Activated T-cell treated with anti-CD3 and anti-CD28 coated beads, Interleukin-2, amount 50 U/mL, for 24 hours (primary cell): ENCODE measurements at regions not wholly inside any gene's neighbourhood (a gene's known extent, or its start where the extent isn't known, plus 50 kb on each side); places are given as distances from the start of the nearest gene placed in this dataset.

Source experiments
- DNase-seq: peaks from one replicate; pipeline ENCODE4 v3.0.0-alpha.2; 2020
- H3K27ac Mint-ChIP-seq: 2 replicates; pipeline ENCODE4 v1.8.0; 2020; ENCODE audit warnings: mild to moderate bottlenecking, mixed read lengths
- H3K27me3 Mint-ChIP-seq: 2 replicates; pipeline ENCODE4 v1.8.0; 2020; ENCODE audit warnings: mixed read lengths
- H3K36me3 Mint-ChIP-seq: 2 replicates; pipeline ENCODE4 v1.8.0; 2020; ENCODE audit warnings: low read depth, mixed read lengths
- H3K4me1 Mint-ChIP-seq: 2 replicates; pipeline ENCODE4 v1.8.0; 2020; ENCODE audit warnings: low read depth, mixed read lengths
- H3K4me3 Mint-ChIP-seq: 2 replicates; pipeline ENCODE4 v1.8.0; 2020; ENCODE audit warnings: mild to moderate bottlenecking, moderate library complexity, mixed read lengths
- H3K9me3 Mint-ChIP-seq: 2 replicates; pipeline ENCODE4 v1.8.0; 2020; ENCODE audit warnings: mixed read lengths

- Mint-ChIP-seq H3K36me3 (no peaks in the 10 kb centered on the region), H3K27me3 (no peaks in the 10 kb centered on the region), H3K9me3 (no peaks in the 10 kb centered on the region), H3K4me1 (no peaks in the 10 kb centered on the region), H3K27ac (no peak overlapping the region), H3K4me3 (no peak overlapping the region)
- no peak for DNase-seq
Observed at GRCh38 chr9:115649991-115650472, 503.6 kb upstream of the PAPPA start.

- DNase-seq = no peak
- Mint-ChIP-seq H3K9me3 (no peaks in the 10 kb centered on the region), H3K27me3 (no peaks in the 10 kb centered on the region), H3K4me3 (no peak overlapping the region), H3K27ac (no peak overlapping the region), H3K36me3 (no peaks in the 10 kb centered on the region), H3K4me1 (no peaks in the 10 kb centered on the region)
Observed at GRCh38 chr9:115650768-115651167, 502.8 kb upstream of the PAPPA start.

- no peak for DNase-seq
- no peaks in the 10 kb centered on the region for H3K27me3 Mint-ChIP-seq
- no peak overlapping the region for H3K27ac Mint-ChIP-seq
- H3K9me3 Mint-ChIP-seq = no peaks in the 10 kb centered on the region
- H3K36me3 Mint-ChIP-seq = no peaks in the 10 kb centered on the region
- no peaks in the 10 kb centered on the region for H3K4me1 Mint-ChIP-seq
- H3K4me3 Mint-ChIP-seq = no peak overlapping the region
Observed at GRCh38 chr9:115651461-115651860, 502.1 kb upstream of the PAPPA start.

- Mint-ChIP-seq H3K4me3 (no peak overlapping the region), H3K4me1 (no peaks in the 10 kb centered on the region), H3K27ac (no peak overlapping the region), H3K27me3 (no peaks in the 10 kb centered on the region), H3K9me3 (no peaks in the 10 kb centered on the region), H3K36me3 (no peaks in the 10 kb centered on the region)
- DNase-seq = no peak
Observed at GRCh38 chr9:115653171-115653606, 500.4 kb upstream of the PAPPA start.

- Mint-ChIP-seq H3K9me3 (no peaks in the 10 kb centered on the region), H3K27ac (no peak overlapping the region)
- no peak for DNase-seq
Observed at GRCh38 chr9:115657695-115658094, 495.9 kb upstream of the PAPPA start.

GRCh38 chr9:115665519-115665918, 488.1 kb upstream of the PAPPA start:
- H3K9me3 Mint-ChIP-seq = no peaks in the 10 kb centered on the region
- H3K27ac Mint-ChIP-seq = no peak overlapping the region
- no peaks in the 10 kb centered on the region for H3K36me3 Mint-ChIP-seq
- no peak overlapping the region for H3K4me3 Mint-ChIP-seq
- H3K4me1 Mint-ChIP-seq = no peaks in the 10 kb centered on the region
- H3K27me3 Mint-ChIP-seq = peaks cover 2% of the 10 kb centered on the region
- DNase-seq = no peak

More at GRCh38 chr9:115657695-115658094, 495.9 kb upstream of the PAPPA start:
- Mint-ChIP-seq H3K4me1 (no peaks in the 10 kb centered on the region), H3K27me3 (peaks cover 2% of the 10 kb centered on the region), H3K4me3 (no peak overlapping the region), H3K36me3 (no peaks in the 10 kb centered on the region)

GRCh38 chr9:115668521-115668920, 485.1 kb upstream of the PAPPA start:
- no peak for DNase-seq
- no peaks in the 10 kb centered on the region for H3K36me3 Mint-ChIP-seq
- H3K4me3 Mint-ChIP-seq = no peak overlapping the region
- H3K4me1 Mint-ChIP-seq = no peaks in the 10 kb centered on the region
- no peak overlapping the region for H3K27ac Mint-ChIP-seq
- no peaks in the 10 kb centered on the region for H3K9me3 Mint-ChIP-seq
- no peaks in the 10 kb centered on the region for H3K27me3 Mint-ChIP-seq

- no peak overlapping the region for H3K27ac Mint-ChIP-seq
- no peaks in the 10 kb centered on the region for H3K4me1 Mint-ChIP-seq
- H3K4me3 Mint-ChIP-seq = no peak overlapping the region
- peaks cover under 1% of the 10 kb centered on the region for H3K9me3 Mint-ChIP-seq
- no peaks in the 10 kb centered on the region for H3K36me3 Mint-ChIP-seq
- DNase-seq = no peak
- H3K27me3 Mint-ChIP-seq = no peaks in the 10 kb centered on the region
Observed at GRCh38 chr9:115671236-115671962, 482.2 kb upstream of the PAPPA start.

- Mint-ChIP-seq H3K4me3 (no peak overlapping the region), H3K4me1 (no peaks in the 10 kb centered on the region), H3K9me3 (peaks cover 5% of the 10 kb centered on the region), H3K27ac (no peak overlapping the region), H3K36me3 (no peaks in the 10 kb centered on the region), H3K27me3 (no peaks in the 10 kb centered on the region)
- DNase-seq = no peak
Observed at GRCh38 chr9:115671963-115672305, 481.7 kb upstream of the PAPPA start.

- Mint-ChIP-seq H3K4me1 (no peaks in the 10 kb centered on the region), H3K36me3 (no peaks in the 10 kb centered on the region), H3K4me3 (no peak overlapping the region), H3K27ac (no peak overlapping the region), H3K27me3 (no peaks in the 10 kb centered on the region), H3K9me3 (peaks cover 5% of the 10 kb centered on the region)
- no peak for DNase-seq
Observed at GRCh38 chr9:115672477-115673316, 480.9 kb upstream of the PAPPA start.

- Mint-ChIP-seq H3K27ac (no peak overlapping the region), H3K9me3 (peaks cover 5% of the 10 kb centered on the region), H3K4me3 (no peak overlapping the region), H3K4me1 (no peaks in the 10 kb centered on the region), H3K27me3 (no peaks in the 10 kb centered on the region), H3K36me3 (no peaks in the 10 kb centered on the region)
- DNase-seq = no peak
Observed at GRCh38 chr9:115673599-115673998, 480.0 kb upstream of the PAPPA start.

- no peak for DNase-seq
- Mint-ChIP-seq H3K4me1 (no peaks in the 10 kb centered on the region), H3K9me3 (peaks cover 5% of the 10 kb centered on the region), H3K4me3 (no peak overlapping the region), H3K27me3 (no peaks in the 10 kb centered on the region), H3K36me3 (no peaks in the 10 kb centered on the region), H3K27ac (no peak overlapping the region)
Observed at GRCh38 chr9:115674091-115674490, 479.5 kb upstream of the PAPPA start.

- Mint-ChIP-seq H3K27ac (no peak overlapping the region), H3K9me3 (peaks cover 5% of the 10 kb centered on the region), H3K36me3 (no peaks in the 10 kb centered on the region), H3K4me1 (no peaks in the 10 kb centered on the region), H3K4me3 (no peak overlapping the region), H3K27me3 (no peaks in the 10 kb centered on the region)
- DNase-seq = no peak
Observed at GRCh38 chr9:115675834-115676233, 477.8 kb upstream of the PAPPA start.

- no peaks in the 10 kb centered on the region for H3K4me1 Mint-ChIP-seq
- no peak for DNase-seq
- H3K4me3 Mint-ChIP-seq = no peak overlapping the region
- H3K36me3 Mint-ChIP-seq = no peaks in the 10 kb centered on the region
- peaks cover 7% of the 10 kb centered on the region for H3K9me3 Mint-ChIP-seq
- no peak overlapping the region for H3K27ac Mint-ChIP-seq
- H3K27me3 Mint-ChIP-seq = no peaks in the 10 kb centered on the region
Observed at GRCh38 chr9:115680231-115680630, 473.4 kb upstream of the PAPPA start.

GRCh38 chr9:115681585-115681984, 472.0 kb upstream of the PAPPA start:
- no peak overlapping the region for H3K4me3 Mint-ChIP-seq
- no peak for DNase-seq
- no peaks in the 10 kb centered on the region for H3K4me1 Mint-ChIP-seq
- peaks cover 5% of the 10 kb centered on the region for H3K9me3 Mint-ChIP-seq
- H3K36me3 Mint-ChIP-seq = no peaks in the 10 kb centered on the region
- H3K27ac Mint-ChIP-seq = no peak overlapping the region
- H3K27me3 Mint-ChIP-seq = no peaks in the 10 kb centered on the region
